Dermis blood vessel endothelial cell (primary cell): ENCODE measurements at regions not wholly inside any gene's neighbourhood (a gene's known extent, or its start where the extent isn't known, plus 50 kb on each side); places are given as distances from the start of the nearest gene placed in this dataset.
"Not testable (repeated sequence)": the region's sequence is repeated elsewhere in the genome, so short reads cannot be mapped to it uniquely, and the experiment has no call there.

Experiments used
- DNase-seq: peaks from one replicate; pipeline ENCODE4 v3.0.0; 2010

- no peak for DNase-seq
These were observed 73.4 kb downstream of the FGD2 start for GRCh38 chr6:37078814-37079213.

GRCh38 chr6:37081042-37081607 is 75.7 kb downstream of the FGD2 start:
- no peak for DNase-seq

GRCh38 chr6:37082390-37083130 is 77.1 kb downstream of the FGD2 start:
- DNase-seq: no peak

- no peak for DNase-seq
These were observed 78.0 kb downstream of the FGD2 start for GRCh38 chr6:37083243-37084138.

GRCh38 chr6:37084665-37085064 is 79.2 kb downstream of the FGD2 start:
- DNase-seq: not testable (repeated sequence)

GRCh38 chr6:37085198-37085597 is 79.7 kb downstream of the FGD2 start:
- no peak for DNase-seq

- DNase-seq: no peak
These were observed 81.1 kb upstream of the PIM1 start for GRCh38 chr6:37088897-37089296.

GRCh38 chr6:37089783-37090182 is 80.2 kb upstream of the PIM1 start:
- DNase-seq: no peak

- DNase-seq: not testable (repeated sequence)
These were observed 78.8 kb upstream of the PIM1 start for GRCh38 chr6:37091104-37091503.

GRCh38 chr6:37091586-37091985 is 78.4 kb upstream of the PIM1 start:
- DNase-seq: not testable (repeated sequence)

GRCh38 chr6:37092923-37093727 is 76.8 kb upstream of the PIM1 start:
- no peak for DNase-seq

- DNase-seq: no peak
These were observed 76.3 kb upstream of the PIM1 start for GRCh38 chr6:37093728-37094069.

GRCh38 chr6:37095997-37096396 is 74.0 kb upstream of the PIM1 start:
- no peak for DNase-seq

- no peak for DNase-seq
These were observed 72.6 kb upstream of the PIM1 start for GRCh38 chr6:37097335-37097734.

- no peak for DNase-seq
These were observed 70.5 kb upstream of the PIM1 start for GRCh38 chr6:37099442-37099841.

- no peak for DNase-seq
These were observed 69.2 kb upstream of the PIM1 start for GRCh38 chr6:37100745-37101144.

- DNase-seq: no peak
These were observed 68.0 kb upstream of the PIM1 start for GRCh38 chr6:37101991-37102298.

- peak; percentile 86 for DNase-seq
These were observed 67.4 kb upstream of the PIM1 start for GRCh38 chr6:37102299-37103168.

- peak; percentile 65 for DNase-seq
These were observed 66.5 kb upstream of the PIM1 start for GRCh38 chr6:37103169-37104039.

GRCh38 chr6:37104824-37105147 is 65.2 kb upstream of the PIM1 start:
- no peak for DNase-seq
